OCI-LY1 (cell line): ENCODE measurements at regions not wholly inside any gene's neighbourhood (a gene's known extent, or its start where the extent isn't known, plus 50 kb on each side); places are given as distances from the start of the nearest gene placed in this dataset.
"Not testable (repeated sequence)": the region's sequence is repeated elsewhere in the genome, so short reads cannot be mapped to it uniquely, and the experiment has no call there.

Experiments
- H2AFZ ChIP-seq: fragments of 200-600 bp; sonication (generic), shearing (Covaris generic); 2 replicates; pipeline ENCODE4 v1.6.0; 2014; ENCODE audit warnings: antibody characterized with exemption, mild to moderate bottlenecking, low read length
- H3F3A ChIP-seq: fragments of 200-600 bp; sonication (generic), shearing (Covaris generic); 2 replicates; pipeline ENCODE4 v1.6.0; 2014; ENCODE audit warnings: mild to moderate bottlenecking, antibody characterized with exemption, low read length, moderate library complexity; ENCODE audit not compliant: insufficient read depth
- H3K27ac ChIP-seq: fragments of 200-600 bp; sonication (generic); 2 replicates; pipeline ENCODE4 v1.5.1; 2014; ENCODE audit warnings: low read length, mixed run types, mild to moderate bottlenecking, low read depth; ENCODE audit not compliant: poor library complexity, severe bottlenecking
- H3K27me3 ChIP-seq: fragments of 200-600 bp; sonication (generic); 2 replicates; pipeline ENCODE4 v1.6.0; 2014; ENCODE audit warnings: antibody characterized with exemption, mild to moderate bottlenecking, low read length, moderate library complexity; ENCODE audit not compliant: insufficient read depth
- H3K36me3 ChIP-seq: fragments of 200-600 bp; sonication (generic); 2 replicates; pipeline ENCODE4 v1.6.1; 2014; ENCODE audit warnings: mild to moderate bottlenecking, antibody characterized with exemption, low read length, moderate library complexity, mixed read lengths; ENCODE audit not compliant: insufficient read depth
- H3K4me1 ChIP-seq: fragments of 200-600 bp; sonication (generic); 2 replicates; pipeline ENCODE4 v1.5.1; 2014; ENCODE audit warnings: mild to moderate bottlenecking, low read length, moderate library complexity; ENCODE audit not compliant: insufficient read depth, severe bottlenecking
- H3K4me2 ChIP-seq: fragments of 200-600 bp; sonication (generic), shearing (Covaris generic); 2 replicates; pipeline ENCODE4 v1.6.1; 2014; ENCODE audit warnings: low read length
- H3K4me3 ChIP-seq: fragments of 200-600 bp; sonication (generic); 2 replicates; pipeline ENCODE4 v1.5.1; 2014; ENCODE audit warnings: low read length, low read depth, mild to moderate bottlenecking, mixed read lengths; ENCODE audit not compliant: poor library complexity, severe bottlenecking
- H3K79me2 ChIP-seq: fragments of 200-600 bp; shearing (Covaris generic); 2 replicates; pipeline ENCODE4 v1.6.1; 2016; ENCODE audit warnings: mixed run types, low read length, mixed read lengths; ENCODE audit not compliant: insufficient read depth
- H3K9ac ChIP-seq: fragments of 200-600 bp; sonication (generic), shearing (Covaris generic); 2 replicates; pipeline ENCODE4 v1.6.1; 2014; ENCODE audit warnings: mild to moderate bottlenecking, low read length, mixed read lengths
- H3K9me2 ChIP-seq: fragments of 200-600 bp; sonication (generic), shearing (Covaris generic); 2 replicates; pipeline ENCODE4 v1.6.1; 2014; ENCODE audit warnings: low read depth, mild to moderate bottlenecking, low read length, mixed read lengths
- H3K9me3 ChIP-seq: fragments of 200-600 bp; shearing (Covaris generic); 2 replicates; pipeline ENCODE4 v1.6.1; 2014; ENCODE audit warnings: low read length, mixed read lengths
- H4K20me1 ChIP-seq: fragments of 200-600 bp; sonication (generic), shearing (Covaris generic); 2 replicates; pipeline ENCODE4 v1.6.0; 2016; ENCODE audit warnings: mild to moderate bottlenecking, low read length; ENCODE audit not compliant: insufficient read depth
- CTCF ChIP-seq: fragments of 200-600 bp; sonication (generic), shearing (Covaris generic); IDR thresholded peaks from 2 replicates; pipeline ENCODE4 v1.5.1; 2017; ENCODE audit warnings: mild to moderate bottlenecking, antibody characterized with exemption, low read length, moderate library complexity, mixed read lengths
- EZH2 ChIP-seq: fragments of 200-600 bp; sonication (generic), shearing (Covaris generic); IDR thresholded peaks from 2 replicates; pipeline ENCODE4 v1.8.0; 2017; ENCODE audit warnings: borderline replicate concordance, mixed run types, mild to moderate bottlenecking, antibody characterized with exemption, low read length, moderate library complexity, mixed read lengths

GRCh38 chr10:57579926-57580325, 687.8 kb downstream of the IPMK start:
- H3K9me3 ChIP-seq, result no peaks in the 10 kb centered on the region
- H2AFZ ChIP-seq, result no peak overlapping the region
- no peaks in the 10 kb centered on the region for H3K36me3 ChIP-seq
- no peak overlapping the region for H3K9ac ChIP-seq
- H3K4me2 ChIP-seq, result no peak overlapping the region
- H3K9me2 ChIP-seq, result no peaks in the 10 kb centered on the region
- no peaks in the 10 kb centered on the region for H3F3A ChIP-seq
- no peak overlapping the region for H3K4me3 ChIP-seq
- no peak overlapping the region for H3K27ac ChIP-seq
- no peaks in the 10 kb centered on the region for H3K4me1 ChIP-seq
- no peaks in the 10 kb centered on the region for H3K27me3 ChIP-seq
- H3K79me2 ChIP-seq, result no peaks in the 10 kb centered on the region
- no peak for TF ChIP-seq EZH2
- peak; percentile 39 for TF ChIP-seq CTCF
- H4K20me1 ChIP-seq, result no peaks in the 10 kb centered on the region

- no peaks in the 10 kb centered on the region for H3K27me3 ChIP-seq
- H3K4me2 ChIP-seq, result no peak overlapping the region
- no peak overlapping the region for H2AFZ ChIP-seq
- no peaks in the 10 kb centered on the region for H3K79me2 ChIP-seq
- no peaks in the 10 kb centered on the region for H3K4me1 ChIP-seq
- no peaks in the 10 kb centered on the region for H4K20me1 ChIP-seq
- no peak overlapping the region for H3K27ac ChIP-seq
- TF ChIP-seq CTCF (no peak), EZH2 (no peak)
- no peaks in the 10 kb centered on the region for H3K9me3 ChIP-seq
- no peaks in the 10 kb centered on the region for H3F3A ChIP-seq
- H3K9me2 ChIP-seq, result no peaks in the 10 kb centered on the region
- H3K4me3 ChIP-seq, result no peak overlapping the region
- no peaks in the 10 kb centered on the region for H3K36me3 ChIP-seq
- no peak overlapping the region for H3K9ac ChIP-seq
These were observed 705.5 kb downstream of the IPMK start for GRCh38 chr10:57562211-57562610.

GRCh38 chr10:57551774-57552173, 715.9 kb downstream of the IPMK start:
- not testable (repeated sequence) for H3K79me2 ChIP-seq, H3K9me3 ChIP-seq, H3K9ac ChIP-seq, H3K27ac ChIP-seq, H2AFZ ChIP-seq, H4K20me1 ChIP-seq, H3K4me2 ChIP-seq, H3K4me3 ChIP-seq, H3K36me3 ChIP-seq, H3K4me1 ChIP-seq, H3F3A ChIP-seq, H3K9me2 ChIP-seq, H3K27me3 ChIP-seq

GRCh38 chr10:57535306-57535705, 732.4 kb downstream of the IPMK start:
- no peak overlapping the region for H3K9ac ChIP-seq
- no peak overlapping the region for H3K4me3 ChIP-seq
- H4K20me1 ChIP-seq, result no peaks in the 10 kb centered on the region
- H2AFZ ChIP-seq, result no peak overlapping the region
- TF ChIP-seq CTCF (no peak), EZH2 (no peak)
- no peaks in the 10 kb centered on the region for H3K36me3 ChIP-seq
- H3F3A ChIP-seq, result no peaks in the 10 kb centered on the region
- H3K4me2 ChIP-seq, result no peak overlapping the region
- no peaks in the 10 kb centered on the region for H3K9me3 ChIP-seq
- H3K9me2 ChIP-seq, result no peaks in the 10 kb centered on the region
- no peak overlapping the region for H3K27ac ChIP-seq
- H3K79me2 ChIP-seq, result no peaks in the 10 kb centered on the region
- H3K27me3 ChIP-seq, result no peaks in the 10 kb centered on the region
- H3K4me1 ChIP-seq, result no peaks in the 10 kb centered on the region
